ENCODE measurements at regions not wholly inside any gene's neighbourhood (a gene's known extent, or its start where the extent isn't known, plus 50 kb on each side); places are given as distances from the start of the nearest gene placed in this dataset.

- TF ChIP-seq CHD7 (IDR thresholded peaks at IDR 0.05; ENCODE audit: insufficient replicate concordance, low read length), result no peak
- TF ChIP-seq RAD21 (IDR thresholded peaks at IDR 0.05 in 1 of 2, conservative IDR thresholded peaks at IDR 0.05 in 1 of 2; ENCODE audit: low read depth in 2 of 2, low read length in 2 of 2), result no peak
- TF ChIP-seq JUN (IDR thresholded peaks at IDR 0.05; ENCODE audit: low read depth, low read length), result no peak
- TF ChIP-seq CHD1 (IDR thresholded peaks at IDR 0.05; ENCODE audit: low read depth, low read length), result no peak
- no peak for TF ChIP-seq CTCF (IDR thresholded peaks at IDR 0.05; ENCODE audit: control extremely low read depth in 1 of 3, insufficient read depth in 1 of 3, low read depth in 1 of 3, low read length in 3 of 3)
- no peak for TF ChIP-seq GABPA (IDR thresholded peaks at IDR 0.05; ENCODE audit: borderline replicate concordance, insufficient read depth, low read length)
These were observed 67.0 kb downstream of the IL12A start (continued) for GRCh38 chr3:160055659-160056058.

Data from H1 (cell line).